Osteoblast (primary cell): ENCODE measurements at regions not wholly inside any gene's neighbourhood (a gene's known extent, or its start where the extent isn't known, plus 50 kb on each side); places are given as distances from the start of the nearest gene placed in this dataset.

Experiments
- DNase-seq: peaks from one replicate; pipeline ENCODE4 v3.0.0; 2011; ENCODE audit warnings: low spot score, mixed read lengths; ENCODE audit not compliant: insufficient read length; ENCODE audit errors: missing footprints
- H2AFZ ChIP-seq: 2 replicates; pipeline ENCODE4 v1.6.0; 2011; ENCODE audit warnings: mild to moderate bottlenecking, low read length
- H3K27ac ChIP-seq: 2 replicates; pipeline ENCODE4 v1.5.1; 2011; ENCODE audit warnings: mild to moderate bottlenecking, low read depth, low read length, moderate library complexity
- H3K27me3 ChIP-seq: 2 replicates; pipeline ENCODE4 v1.6.0; 2012; ENCODE audit warnings: mild to moderate bottlenecking, control low read depth, inconsistent platforms, low read length, moderate library complexity; ENCODE audit not compliant: insufficient read depth
- H3K36me3 ChIP-seq: 2 replicates; pipeline ENCODE4 v1.5.1; 2011; ENCODE audit warnings: mild to moderate bottlenecking, low read length, control low read depth, moderate library complexity; ENCODE audit not compliant: insufficient read depth
- H3K4me1 ChIP-seq: 2 replicates; pipeline ENCODE4 v1.5.1; 2011; ENCODE audit warnings: mild to moderate bottlenecking, low read length, control low read depth, moderate library complexity; ENCODE audit not compliant: insufficient read depth
- H3K4me2 ChIP-seq: 2 replicates; pipeline ENCODE4 v1.6.0; 2011; ENCODE audit warnings: mild to moderate bottlenecking, low read length; ENCODE audit not compliant: insufficient read depth
- H3K4me3 ChIP-seq: fragments of 200-600 bp; sonication (generic); 3 replicates; pipeline ENCODE4 v1.5.1; 2012; ENCODE audit warnings: mild to moderate bottlenecking, low read length, inconsistent platforms; ENCODE audit not compliant: insufficient read depth
- H3K79me2 ChIP-seq: 2 replicates; pipeline ENCODE4 v1.6.0; 2012; ENCODE audit warnings: mild to moderate bottlenecking, low read length, control low read depth, inconsistent platforms; ENCODE audit not compliant: insufficient read depth
- H3K9me3 ChIP-seq: 2 replicates; pipeline ENCODE4 v1.5.1; 2011; ENCODE audit warnings: low read depth, low read length, control low read depth
- H4K20me1 ChIP-seq: 2 replicates; pipeline ENCODE4 v1.6.0; 2012; ENCODE audit warnings: mild to moderate bottlenecking, low read length, control low read depth; ENCODE audit not compliant: insufficient read depth
- TF ChIP-seq, protein P1 (sequence below): IDR thresholded peaks from 2 replicates; pipeline ENCODE4 v1.5.1; 2011; ENCODE audit warnings: mild to moderate bottlenecking, low read depth, low read length, moderate library complexity; ENCODE audit errors: extremely low read depth

GRCh38 chr18:78890388-78890787, 89.2 kb upstream of the SALL3 start:
- H3K27ac ChIP-seq, result no peak overlapping the region
- no peak overlapping the region for H3K4me3 ChIP-seq
- H3K4me1 ChIP-seq, result no peaks in the 10 kb centered on the region
- H3K9me3 ChIP-seq, result no peaks in the 10 kb centered on the region
- H3K36me3 ChIP-seq, result no peaks in the 10 kb centered on the region
- TF ChIP-seq, protein P1, sequence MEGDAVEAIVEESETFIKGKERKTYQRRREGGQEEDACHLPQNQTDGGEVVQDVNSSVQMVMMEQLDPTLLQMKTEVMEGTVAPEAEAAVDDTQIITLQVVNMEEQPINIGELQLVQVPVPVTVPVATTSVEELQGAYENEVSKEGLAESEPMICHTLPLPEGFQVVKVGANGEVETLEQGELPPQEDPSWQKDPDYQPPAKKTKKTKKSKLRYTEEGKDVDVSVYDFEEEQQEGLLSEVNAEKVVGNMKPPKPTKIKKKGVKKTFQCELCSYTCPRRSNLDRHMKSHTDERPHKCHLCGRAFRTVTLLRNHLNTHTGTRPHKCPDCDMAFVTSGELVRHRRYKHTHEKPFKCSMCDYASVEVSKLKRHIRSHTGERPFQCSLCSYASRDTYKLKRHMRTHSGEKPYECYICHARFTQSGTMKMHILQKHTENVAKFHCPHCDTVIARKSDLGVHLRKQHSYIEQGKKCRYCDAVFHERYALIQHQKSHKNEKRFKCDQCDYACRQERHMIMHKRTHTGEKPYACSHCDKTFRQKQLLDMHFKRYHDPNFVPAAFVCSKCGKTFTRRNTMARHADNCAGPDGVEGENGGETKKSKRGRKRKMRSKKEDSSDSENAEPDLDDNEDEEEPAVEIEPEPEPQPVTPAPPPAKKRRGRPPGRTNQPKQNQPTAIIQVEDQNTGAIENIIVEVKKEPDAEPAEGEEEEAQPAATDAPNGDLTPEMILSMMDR, result no peak
- no peak overlapping the region for H3K4me2 ChIP-seq
- H4K20me1 ChIP-seq, result no peaks in the 10 kb centered on the region
- H3K79me2 ChIP-seq, result no peaks in the 10 kb centered on the region
- H3K27me3 ChIP-seq, result no peaks in the 10 kb centered on the region
- DNase-seq, result no peak
- H2AFZ ChIP-seq, result no peak overlapping the region

GRCh38 chr18:78891185-78891762, 88.3 kb upstream of the SALL3 start:
- no peak overlapping the region for H2AFZ ChIP-seq
- no peak overlapping the region for H3K27ac ChIP-seq
- H3K4me3 ChIP-seq, result no peak overlapping the region
- H3K4me1 ChIP-seq, result no peaks in the 10 kb centered on the region
- H3K79me2 ChIP-seq, result no peaks in the 10 kb centered on the region
- no peaks in the 10 kb centered on the region for H4K20me1 ChIP-seq
- no peaks in the 10 kb centered on the region for H3K9me3 ChIP-seq
- H3K4me2 ChIP-seq, result no peak overlapping the region
- TF ChIP-seq, protein P1, result no peak
- DNase-seq, result no peak
- H3K36me3 ChIP-seq, result no peaks in the 10 kb centered on the region
- H3K27me3 ChIP-seq, result no peaks in the 10 kb centered on the region

GRCh38 chr18:78892177-78892576, 87.4 kb upstream of the SALL3 start:
- H3K27me3 ChIP-seq, result no peaks in the 10 kb centered on the region
- no peaks in the 10 kb centered on the region for H3K4me1 ChIP-seq
- H3K36me3 ChIP-seq, result no peaks in the 10 kb centered on the region
- no peak overlapping the region for H3K27ac ChIP-seq
- no peak for DNase-seq
- H3K4me2 ChIP-seq, result no peak overlapping the region
- H3K79me2 ChIP-seq, result no peaks in the 10 kb centered on the region
- no peaks in the 10 kb centered on the region for H4K20me1 ChIP-seq
- no peak overlapping the region for H3K4me3 ChIP-seq
- no peaks in the 10 kb centered on the region for H3K9me3 ChIP-seq
- TF ChIP-seq, protein P1, result no peak
- no peak overlapping the region for H2AFZ ChIP-seq

DNA sequence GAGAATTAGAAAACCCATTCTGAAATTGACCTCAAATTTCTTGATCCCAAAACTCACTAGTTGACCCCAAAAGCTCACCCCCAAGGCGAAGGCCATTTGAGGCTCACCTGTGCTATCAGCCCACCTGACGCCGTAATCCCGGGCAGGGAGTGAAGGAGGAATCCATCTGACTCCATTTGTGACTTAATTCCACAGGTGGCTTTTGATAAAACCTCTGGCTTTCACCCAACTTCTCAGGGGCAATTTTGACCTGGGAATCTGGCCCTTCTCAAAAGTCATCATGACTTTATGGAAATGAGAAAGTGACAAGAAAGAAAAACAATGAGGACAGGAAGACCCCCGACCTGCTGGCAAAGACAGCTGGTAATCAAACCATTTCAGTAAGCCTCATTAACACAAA, 86.9 kb upstream of the SALL3 start:
- H3K4me2 ChIP-seq, result no peak overlapping the region
- no peaks in the 10 kb centered on the region for H3K4me1 ChIP-seq
- H3K27me3 ChIP-seq, result no peaks in the 10 kb centered on the region
- DNase-seq, result no peak
- H3K9me3 ChIP-seq, result no peaks in the 10 kb centered on the region
- H4K20me1 ChIP-seq, result no peaks in the 10 kb centered on the region
- no peaks in the 10 kb centered on the region for H3K36me3 ChIP-seq
- no peak overlapping the region for H3K27ac ChIP-seq
- no peak overlapping the region for H3K4me3 ChIP-seq
- TF ChIP-seq, protein P1, result no peak
- no peak overlapping the region for H2AFZ ChIP-seq
- H3K79me2 ChIP-seq, result no peaks in the 10 kb centered on the region
